ENCODE measurements at regions not wholly inside any gene's neighbourhood (a gene's known extent, or its start where the extent isn't known, plus 50 kb on each side); places are given as distances from the start of the nearest gene placed in this dataset.

GRCh38 chr2:11029136-11029535 lies 117.4 kb downstream of the KCNF1 start:
- Histone ChIP-seq H2AFZ (ENCODE audit: low read depth) (no peak overlapping the region), H3K36me3 (replicated peaks in 1 of 2; ENCODE audit: control insufficient read depth in 1 of 2, insufficient read depth in 2 of 2, low read length in 1 of 2) (no peaks in the 10 kb centered on the region), H3K4me1 (ENCODE audit: control insufficient read depth in 1 of 2, insufficient read depth in 2 of 2, low read depth in 1 of 2, low read length in 1 of 2) (no peaks in the 10 kb centered on the region), H3K27ac (ENCODE audit: low read depth in 2 of 2, low read length in 1 of 2) (no peak overlapping the region), H3K4me3 (ENCODE audit: low read depth in 2 of 2, low read length in 1 of 2) (no peak overlapping the region), H3K4me2 (no peak overlapping the region), H3K9me3 (no peaks in the 10 kb centered on the region), H3K27me3 (ENCODE audit: insufficient read depth) (no peaks in the 10 kb centered on the region), H3K79me2 (ENCODE audit: insufficient read depth) (no peaks in the 10 kb centered on the region), H4K20me1 (ENCODE audit: insufficient read depth) (no peaks in the 10 kb centered on the region), H3F3A (replicated peaks; ENCODE audit: insufficient read depth) (no peaks in the 10 kb centered on the region), H3K9ac (no peak overlapping the region), H3K9me2 (no peaks in the 10 kb centered on the region)
- ChIA-PET CTCF (interaction anchor here (1.2 kb wide), 1 partner anchor 197 kb away, joined by 3 read pairs; no protein-coding TSS in a partner anchor), POLR2A (no interaction called here)
- 58% methylated on average over 6 of the region's 6 CpGs for WGBS (ENCODE audit: low lambda C conversion rate)
- no peak for DNase-seq
- TF ChIP-seq RCOR1 (IDR thresholded peaks at IDR 0.05; ENCODE audit: low read length) (no peak), NRF1 (IDR thresholded peaks at IDR 0.05; ENCODE audit: low read depth, low read length) (no peak), YY1 (IDR thresholded peaks at IDR 0.05; ENCODE audit: low read depth) (no peak), ELF1 (IDR thresholded peaks at IDR 0.05) (no peak), JUND (IDR thresholded peaks at IDR 0.05) (no peak), FOSL2 (IDR thresholded peaks at IDR 0.05; ENCODE audit: borderline replicate concordance, low read depth) (no peak)
- TF ChIP-seq, protein P1, sequence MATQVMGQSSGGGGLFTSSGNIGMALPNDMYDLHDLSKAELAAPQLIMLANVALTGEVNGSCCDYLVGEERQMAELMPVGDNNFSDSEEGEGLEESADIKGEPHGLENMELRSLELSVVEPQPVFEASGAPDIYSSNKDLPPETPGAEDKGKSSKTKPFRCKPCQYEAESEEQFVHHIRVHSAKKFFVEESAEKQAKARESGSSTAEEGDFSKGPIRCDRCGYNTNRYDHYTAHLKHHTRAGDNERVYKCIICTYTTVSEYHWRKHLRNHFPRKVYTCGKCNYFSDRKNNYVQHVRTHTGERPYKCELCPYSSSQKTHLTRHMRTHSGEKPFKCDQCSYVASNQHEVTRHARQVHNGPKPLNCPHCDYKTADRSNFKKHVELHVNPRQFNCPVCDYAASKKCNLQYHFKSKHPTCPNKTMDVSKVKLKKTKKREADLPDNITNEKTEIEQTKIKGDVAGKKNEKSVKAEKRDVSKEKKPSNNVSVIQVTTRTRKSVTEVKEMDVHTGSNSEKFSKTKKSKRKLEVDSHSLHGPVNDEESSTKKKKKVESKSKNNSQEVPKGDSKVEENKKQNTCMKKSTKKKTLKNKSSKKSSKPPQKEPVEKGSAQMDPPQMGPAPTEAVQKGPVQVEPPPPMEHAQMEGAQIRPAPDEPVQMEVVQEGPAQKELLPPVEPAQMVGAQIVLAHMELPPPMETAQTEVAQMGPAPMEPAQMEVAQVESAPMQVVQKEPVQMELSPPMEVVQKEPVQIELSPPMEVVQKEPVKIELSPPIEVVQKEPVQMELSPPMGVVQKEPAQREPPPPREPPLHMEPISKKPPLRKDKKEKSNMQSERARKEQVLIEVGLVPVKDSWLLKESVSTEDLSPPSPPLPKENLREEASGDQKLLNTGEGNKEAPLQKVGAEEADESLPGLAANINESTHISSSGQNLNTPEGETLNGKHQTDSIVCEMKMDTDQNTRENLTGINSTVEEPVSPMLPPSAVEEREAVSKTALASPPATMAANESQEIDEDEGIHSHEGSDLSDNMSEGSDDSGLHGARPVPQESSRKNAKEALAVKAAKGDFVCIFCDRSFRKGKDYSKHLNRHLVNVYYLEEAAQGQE (IDR thresholded peaks at IDR 0.05; ENCODE audit: low read depth, low read length) = no peak
- TF ChIP-seq, protein P2, sequence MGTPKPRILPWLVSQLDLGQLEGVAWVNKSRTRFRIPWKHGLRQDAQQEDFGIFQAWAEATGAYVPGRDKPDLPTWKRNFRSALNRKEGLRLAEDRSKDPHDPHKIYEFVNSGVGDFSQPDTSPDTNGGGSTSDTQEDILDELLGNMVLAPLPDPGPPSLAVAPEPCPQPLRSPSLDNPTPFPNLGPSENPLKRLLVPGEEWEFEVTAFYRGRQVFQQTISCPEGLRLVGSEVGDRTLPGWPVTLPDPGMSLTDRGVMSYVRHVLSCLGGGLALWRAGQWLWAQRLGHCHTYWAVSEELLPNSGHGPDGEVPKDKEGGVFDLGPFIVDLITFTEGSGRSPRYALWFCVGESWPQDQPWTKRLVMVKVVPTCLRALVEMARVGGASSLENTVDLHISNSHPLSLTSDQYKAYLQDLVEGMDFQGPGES (IDR thresholded peaks at IDR 0.05; ENCODE audit: low read depth, low read length) = no peak

DNA sequence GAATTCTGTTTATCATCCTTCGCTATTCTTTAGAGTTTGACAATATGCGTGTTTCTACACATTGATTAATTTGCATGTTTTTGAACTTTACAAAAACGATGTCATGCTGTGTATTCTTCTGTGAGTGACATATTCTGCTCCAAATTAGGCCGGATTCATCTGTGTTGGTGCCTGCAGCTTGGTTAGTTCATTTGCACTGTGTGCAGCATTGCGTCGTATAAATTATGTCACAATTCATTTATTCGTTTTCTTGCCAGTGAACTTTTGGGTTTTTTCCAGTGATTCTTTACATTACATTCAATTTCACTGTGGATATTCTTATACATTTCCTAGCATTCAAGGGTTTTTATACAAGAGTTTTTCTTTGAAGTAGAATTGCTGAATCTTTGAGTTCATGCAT lies 118.3 kb downstream of the KCNF1 start:
- WGBS (ENCODE audit: low lambda C conversion rate) = 72% methylated on average over 7 of the region's 7 CpGs
- POLR2A ChIA-PET = no interaction called here
- no peaks in the 10 kb centered on the region for H3K9me2 ChIP-seq

More for the DNA sequence above, 118.3 kb downstream of the KCNF1 start:
- Histone ChIP-seq H3K9ac (no peak overlapping the region), H3K27ac (ENCODE audit: low read depth in 2 of 2, low read length in 1 of 2) (no peak overlapping the region), H3K36me3 (replicated peaks in 1 of 2; ENCODE audit: control insufficient read depth in 1 of 2, insufficient read depth in 2 of 2, low read length in 1 of 2) (no peaks in the 10 kb centered on the region), H4K20me1 (ENCODE audit: insufficient read depth) (no peaks in the 10 kb centered on the region), H2AFZ (ENCODE audit: low read depth) (no peak overlapping the region), H3K27me3 (ENCODE audit: insufficient read depth) (no peaks in the 10 kb centered on the region), H3K4me2 (no peak overlapping the region), H3K9me3 (no peaks in the 10 kb centered on the region), H3K4me1 (ENCODE audit: control insufficient read depth in 1 of 2, insufficient read depth in 2 of 2, low read depth in 1 of 2, low read length in 1 of 2) (no peaks in the 10 kb centered on the region), H3K4me3 (ENCODE audit: low read depth in 2 of 2, low read length in 1 of 2) (no peak overlapping the region), H3F3A (replicated peaks; ENCODE audit: insufficient read depth) (no peaks in the 10 kb centered on the region), H3K79me2 (ENCODE audit: insufficient read depth) (no peaks in the 10 kb centered on the region)
- CTCF ChIA-PET = interaction anchor here (1.0 to 2.4 kb wide), 5 partner anchors 21 to 651 kb away, joined by 3 to 7 read pairs (median 3); no protein-coding TSS in a partner anchor
- TF ChIP-seq CHD2 (IDR thresholded peaks at IDR 0.05; ENCODE audit: low read length, partially characterized antibody) (no peak), TAF1 (IDR thresholded peaks at IDR 0.05; ENCODE audit: borderline replicate concordance, low read depth, low read length) (no peak), EP300 (IDR thresholded peaks at IDR 0.05; ENCODE audit: borderline replicate concordance in 1 of 2, low read depth in 1 of 2, low read length in 1 of 2) (no peak), NFIC (IDR thresholded peaks at IDR 0.05; ENCODE audit: borderline replicate concordance) (no peak), MEF2A (IDR thresholded peaks at IDR 0.05; ENCODE audit: borderline replicate concordance, low read depth) (no peak), MAX (IDR thresholded peaks at IDR 0.05; ENCODE audit: low read depth) (no peak), RCOR1 (IDR thresholded peaks at IDR 0.05; ENCODE audit: low read length) (no peak), FOSL2 (IDR thresholded peaks at IDR 0.05; ENCODE audit: borderline replicate concordance, low read depth) (no peak), POLR2AphosphoS5 (IDR thresholded peaks at IDR 0.05; ENCODE audit: low read depth, low read length) (no peak)
- no peak for DNase-seq

Measured in SK-N-SH (cell line).